CD4-positive, CD25-positive, alpha-beta regulatory T cell (primary cell): ENCODE measurements at regions not wholly inside any gene's neighbourhood (a gene's known extent, or its start where the extent isn't known, plus 50 kb on each side); places are given as distances from the start of the nearest gene placed in this dataset.
A peak's percentile ranks its signal among the peaks of the same experiment; 100 is the strongest.

Source experiments
- ATAC-seq, 2 donors: fragments of 150-1000 bp; cut with Tn5 transposase; one replicate each; pipeline ENCODE4 v1.10.0; 2021; ENCODE audit warnings: low read depth in 2 of 2, moderate number of reproducible peaks in 2 of 2, moderate library complexity in 1 of 2
- DNase-seq, 3 donors: peaks; one replicate each; pipeline versions ENCODE4 v3.0.0 to v3.0.0-alpha.2; 2012 to 2022; ENCODE audit warnings: mixed read lengths in 1 of 3
- H3K27ac ChIP-seq: one replicate; pipeline ENCODE4 v1.7.0; 2013; ENCODE audit warnings: mild to moderate bottlenecking, low read length; ENCODE audit not compliant: insufficient read depth, poor library complexity, severe bottlenecking
- H3K27me3 ChIP-seq: one replicate; pipeline ENCODE4 v1.7.0; 2013; ENCODE audit warnings: low read length; ENCODE audit not compliant: control insufficient read depth, insufficient read depth
- H3K36me3 ChIP-seq: one replicate; pipeline ENCODE4 v1.7.0; 2013; ENCODE audit warnings: mild to moderate bottlenecking, low read length, moderate library complexity; ENCODE audit not compliant: control insufficient read depth, insufficient read depth
- H3K4me1 ChIP-seq: 2 replicates; pipeline ENCODE4 v1.7.0; 2013; ENCODE audit warnings: mild to moderate bottlenecking, low read length; ENCODE audit not compliant: insufficient read depth, control insufficient read depth, poor library complexity, severe bottlenecking
- H3K4me3 ChIP-seq: one replicate; pipeline ENCODE4 v1.7.0; 2013; ENCODE audit warnings: low read depth, mild to moderate bottlenecking, low read length, moderate library complexity
- H3K9me3 ChIP-seq, 2 experiments: 1 replicate in 1 of 2; 2 replicates in 1 of 2; pipeline ENCODE4 v1.7.0; 2013; ENCODE audit warnings: low read length in 2 of 2, mild to moderate bottlenecking in 1 of 2, moderate library complexity in 1 of 2; ENCODE audit not compliant: control insufficient read depth in 2 of 2
- H3K27ac Mint-ChIP-seq, 3 donors: one replicate each; pipeline ENCODE4 v1.8.0; 2020 to 2022; ENCODE audit warnings: mild to moderate bottlenecking in 3 of 3, mixed read lengths in 3 of 3, moderate library complexity in 2 of 3
- H3K27me3 Mint-ChIP-seq: one replicate; pipeline ENCODE4 v1.8.0; 2022; ENCODE audit warnings: mild to moderate bottlenecking, mixed read lengths
- H3K36me3 Mint-ChIP-seq: one replicate; pipeline ENCODE4 v1.8.0; 2020; ENCODE audit warnings: mixed read lengths
- H3K4me1 Mint-ChIP-seq, 4 donors: one replicate each; pipeline ENCODE4 v1.8.0; 2020 to 2022; ENCODE audit warnings: mixed read lengths in 4 of 4, mild to moderate bottlenecking in 1 of 4
- H3K4me3 Mint-ChIP-seq, 4 donors: one replicate each; pipeline ENCODE4 v1.8.0; 2020 to 2022; ENCODE audit warnings: mild to moderate bottlenecking in 4 of 4, mixed read lengths in 4 of 4, moderate library complexity in 3 of 4
- H3K9me3 Mint-ChIP-seq, 7 donors: one replicate each; pipeline ENCODE4 v1.8.0; 2020 to 2022; ENCODE audit warnings: mixed read lengths in 7 of 7, mild to moderate bottlenecking in 3 of 7, moderate library complexity in 2 of 7

DNA sequence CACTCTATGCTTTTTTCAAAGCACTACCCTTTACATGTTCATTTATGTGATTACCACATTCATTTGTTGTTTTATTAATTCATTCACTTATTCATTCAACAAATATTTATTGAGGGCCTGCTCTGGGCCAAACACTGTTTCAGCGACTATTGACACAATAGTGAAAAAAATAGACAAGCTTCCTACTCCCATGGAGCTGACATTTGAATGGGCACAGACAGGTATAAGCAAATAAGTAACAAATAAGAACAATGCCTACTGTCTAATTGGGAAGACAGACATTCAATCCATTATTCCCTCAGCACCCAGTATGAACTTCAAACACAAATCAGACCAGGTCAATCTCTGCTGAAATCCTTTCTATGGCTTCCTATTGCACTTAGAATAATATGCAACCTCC, 156.9 kb upstream of the NR3C1 start:
- DNase-seq (no peak), ATAC-seq (no peak)
- Histone ChIP-seq H3K4me1 (no peaks in the 10 kb centered on the region), H3K36me3 (no peaks in the 10 kb centered on the region), H3K4me3 (no peak overlapping the region), H3K27me3 (no peaks in the 10 kb centered on the region), H3K9me3 (no peaks in the 10 kb centered on the region), H3K27ac (no peak overlapping the region)
- Mint-ChIP-seq H3K4me1 (peaks cover 0 to 2% (median 0%) of the 10 kb centered on the region in 4 donors), H3K9me3 (no peaks in the 10 kb centered on the region), H3K4me3 (no peak overlapping the region), H3K27ac (no peak overlapping the region), H3K27me3 (no peaks in the 10 kb centered on the region), H3K36me3 (no peaks in the 10 kb centered on the region)

DNA sequence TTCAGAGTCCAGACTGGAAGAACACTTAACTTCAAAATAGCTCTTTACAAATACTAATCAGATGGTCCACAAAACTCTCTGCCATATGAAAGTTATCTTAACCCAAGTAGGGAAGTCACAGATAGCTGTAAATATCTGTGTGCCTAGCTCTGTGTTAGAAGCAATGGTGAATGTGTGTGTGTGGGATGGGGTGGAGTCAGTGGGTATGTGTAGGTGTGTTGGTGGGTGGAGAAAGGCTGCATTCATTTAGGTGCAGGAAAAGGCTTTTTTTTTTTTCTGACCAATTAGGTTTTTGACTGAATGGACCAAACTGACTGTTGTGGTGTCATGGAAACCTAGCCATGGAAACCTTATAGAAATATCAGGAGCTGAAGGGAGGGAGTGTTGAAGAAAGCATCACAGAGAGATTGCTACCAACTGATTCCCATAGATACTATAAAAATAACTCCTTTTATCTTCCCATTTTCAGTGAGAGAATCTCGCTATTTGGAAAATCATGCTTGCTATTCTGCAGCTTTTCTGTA, 156.2 kb upstream of the NR3C1 start:
- no peak for ATAC-seq
- Mint-ChIP-seq H3K27me3 (no peaks in the 10 kb centered on the region), H3K27ac (no peak overlapping the region), H3K4me1 (peaks cover 0 to 2% (median 0%) of the 10 kb centered on the region in 4 donors), H3K4me3 (no peak overlapping the region), H3K36me3 (no peaks in the 10 kb centered on the region), H3K9me3 (no peaks in the 10 kb centered on the region)
- Histone ChIP-seq H3K27me3 (no peaks in the 10 kb centered on the region), H3K9me3 (no peaks in the 10 kb centered on the region), H3K4me1 (no peaks in the 10 kb centered on the region), H3K4me3 (no peak overlapping the region), H3K27ac (no peak overlapping the region), H3K36me3 (no peaks in the 10 kb centered on the region)
- no peak for DNase-seq

GRCh38 chr5:143558048-143558447, 154.6 kb upstream of the NR3C1 start:
- H3K4me1 ChIP-seq, result no peaks in the 10 kb centered on the region
- Mint-ChIP-seq H3K36me3 (no peaks in the 10 kb centered on the region), H3K4me3 (no peak overlapping the region), H3K27me3 (peaks cover 5% of the 10 kb centered on the region), H3K4me1 (peaks cover 0 to 2% (median 0%) of the 10 kb centered on the region in 4 donors), H3K9me3 (no peaks in the 10 kb centered on the region), H3K27ac (no peak overlapping the region)
- no peaks in the 10 kb centered on the region for H3K27me3 ChIP-seq
- ATAC-seq, result no peak
- no peak for DNase-seq
- no peaks in the 10 kb centered on the region for H3K9me3 ChIP-seq
- no peak overlapping the region for H3K27ac ChIP-seq
- no peak overlapping the region for H3K4me3 ChIP-seq
- no peaks in the 10 kb centered on the region for H3K36me3 ChIP-seq

DNA sequence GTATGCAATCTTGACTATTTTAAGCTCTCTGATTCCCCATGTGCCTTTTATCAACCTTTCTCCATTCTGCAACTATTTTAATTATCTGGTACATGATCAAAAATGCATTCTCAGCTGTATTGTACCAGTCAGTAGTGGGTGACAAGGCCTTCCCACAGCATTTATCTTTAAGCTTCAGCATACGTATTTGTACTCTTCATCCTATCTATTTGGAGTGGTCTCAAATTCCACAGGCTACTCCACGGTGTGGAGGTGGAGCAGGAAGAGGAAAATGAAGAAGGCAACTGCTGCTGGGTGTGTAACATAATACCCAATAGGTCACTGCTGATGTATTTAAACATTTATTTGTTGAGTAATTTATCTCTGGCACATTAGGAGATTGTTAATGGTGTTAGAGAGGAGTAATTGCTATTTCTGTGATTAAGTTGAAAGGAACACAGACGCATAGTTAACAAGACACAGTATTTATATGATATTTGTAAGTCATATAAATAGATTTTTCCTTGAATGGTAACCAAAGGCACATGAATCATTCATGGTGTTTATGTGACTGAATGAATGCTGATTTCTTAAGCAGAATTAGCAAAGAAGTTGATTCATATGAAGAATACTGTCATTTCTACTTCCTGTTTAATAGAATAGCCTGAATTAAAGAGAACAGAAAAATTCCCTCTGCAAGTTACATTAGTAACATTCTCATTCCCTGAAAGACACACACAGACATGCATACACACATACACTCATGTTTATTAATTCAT, 153.8 kb upstream of the NR3C1 start:
- no peak overlapping the region for H3K4me3 Mint-ChIP-seq
- no peak for ATAC-seq

DNA sequence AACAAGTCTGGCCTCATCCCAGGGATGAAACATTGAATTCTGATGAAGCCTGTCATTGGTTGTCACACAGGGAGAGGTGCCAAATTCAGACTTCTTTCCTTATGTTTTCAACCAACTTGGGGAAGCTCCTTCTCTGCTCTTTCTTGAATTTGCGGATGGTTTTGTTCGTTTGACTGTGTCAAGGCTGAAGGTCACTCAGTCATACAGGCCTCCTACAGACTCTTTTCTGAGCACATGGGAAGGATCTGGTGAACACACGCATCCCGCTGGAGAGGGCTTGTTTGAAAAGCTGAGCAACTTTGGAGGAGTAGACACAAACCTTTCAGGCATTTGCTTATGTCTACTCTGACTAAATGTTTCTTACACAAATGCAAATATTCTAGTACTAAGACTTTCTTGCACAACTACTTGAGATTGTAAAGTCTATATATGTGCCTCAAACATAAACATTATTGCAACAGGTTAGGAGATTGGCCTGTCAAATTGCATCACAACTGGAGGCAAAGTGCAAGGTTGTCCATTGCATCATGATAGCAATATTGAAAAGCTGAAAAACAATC, 151.5 kb upstream of the NR3C1 start:
- DNase-seq (no peak), ATAC-seq (no peak)
- peaks cover 13% of the 10 kb centered on the region for H3K27me3 Mint-ChIP-seq
- no peaks in the 10 kb centered on the region for H3K9me3 Mint-ChIP-seq
- no peaks in the 10 kb centered on the region for H3K4me1 ChIP-seq
- H3K27ac Mint-ChIP-seq, result no peak overlapping the region
- H3K36me3 Mint-ChIP-seq, result no peaks in the 10 kb centered on the region
- H3K4me3 Mint-ChIP-seq, result no peak overlapping the region
- H3K4me3 ChIP-seq, result no peak overlapping the region
- H3K27me3 ChIP-seq, result peaks cover 6% of the 10 kb centered on the region
- H3K4me1 Mint-ChIP-seq, result peaks cover 0 to 5% (median 1%) of the 10 kb centered on the region in 4 donors
- H3K27ac ChIP-seq, result no peak overlapping the region
- no peaks in the 10 kb centered on the region for H3K9me3 ChIP-seq
- no peaks in the 10 kb centered on the region for H3K36me3 ChIP-seq

More for the DNA sequence above, 153.8 kb upstream of the NR3C1 start:
- Histone ChIP-seq H3K4me1 (no peaks in the 10 kb centered on the region), H3K4me3 (no peak overlapping the region), H3K9me3 (no peaks in the 10 kb centered on the region), H3K27me3 (no peaks in the 10 kb centered on the region), H3K36me3 (no peaks in the 10 kb centered on the region), H3K27ac (no peak overlapping the region)
- Mint-ChIP-seq H3K27me3 (peaks cover 5% of the 10 kb centered on the region), H3K9me3 (no peaks in the 10 kb centered on the region), H3K4me1 (peaks cover 0 to 5% (median 1%) of the 10 kb centered on the region in 4 donors), H3K27ac (peak overlapping the region in 1 of 3 donors; percentile 29), H3K36me3 (no peaks in the 10 kb centered on the region)
- peak in 1 of 3 donors; percentile 13 for DNase-seq

DNA sequence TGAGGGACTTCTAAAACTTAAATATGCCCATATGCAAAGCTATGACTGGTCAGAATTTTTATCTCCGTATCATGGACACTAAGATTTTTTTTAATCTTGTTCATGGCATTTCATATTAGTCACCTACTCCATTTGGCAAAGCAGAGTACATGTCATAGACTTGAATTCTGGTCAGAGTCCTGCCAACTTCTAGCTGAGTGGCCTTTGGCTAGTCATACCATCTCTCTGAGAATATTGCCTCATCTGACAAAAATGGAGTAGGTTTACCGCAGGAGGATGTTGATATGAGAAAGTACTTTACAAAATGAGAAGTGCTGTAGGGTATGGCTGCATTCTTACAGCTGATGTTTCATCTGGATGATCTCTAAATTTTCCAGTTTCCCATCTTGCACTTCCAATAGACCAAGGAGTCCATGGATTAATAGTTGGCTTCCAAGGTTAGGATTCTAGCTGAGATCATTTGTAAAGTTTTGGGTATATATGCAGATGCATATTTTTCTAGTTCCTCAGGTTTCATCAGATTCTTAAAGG, 150.8 kb upstream of the NR3C1 start:
- ATAC-seq, result no peak
- Mint-ChIP-seq H3K36me3 (no peaks in the 10 kb centered on the region), H3K27me3 (peaks cover 13% of the 10 kb centered on the region), H3K9me3 (peaks cover 0 to 3% (median 0%) of the 10 kb centered on the region in 7 donors), H3K4me1 (peaks cover 0 to 5% (median 1%) of the 10 kb centered on the region in 4 donors), H3K4me3 (no peak overlapping the region), H3K27ac (no peak overlapping the region)
- Histone ChIP-seq H3K27ac (no peak overlapping the region), H3K4me3 (no peak overlapping the region), H3K4me1 (no peaks in the 10 kb centered on the region), H3K9me3 (no peaks in the 10 kb centered on the region), H3K27me3 (peaks cover 6% of the 10 kb centered on the region), H3K36me3 (no peaks in the 10 kb centered on the region)
- no peak for DNase-seq

GRCh38 chr5:143552680-143553079, 149.2 kb upstream of the NR3C1 start:
- peaks cover 6% of the 10 kb centered on the region for H3K27me3 ChIP-seq
- H3K4me1 ChIP-seq, result no peaks in the 10 kb centered on the region
- Mint-ChIP-seq H3K9me3 (peaks cover 0 to 6% (median 0%) of the 10 kb centered on the region in 7 donors), H3K4me1 (peaks cover 0 to 5% (median 1%) of the 10 kb centered on the region in 4 donors), H3K27ac (no peak overlapping the region), H3K36me3 (no peaks in the 10 kb centered on the region), H3K4me3 (no peak overlapping the region), H3K27me3 (peaks cover 18% of the 10 kb centered on the region)
- no peaks in the 10 kb centered on the region for H3K36me3 ChIP-seq
- no peak overlapping the region for H3K27ac ChIP-seq
- H3K4me3 ChIP-seq, result no peak overlapping the region
- no peak for DNase-seq
- ATAC-seq, result no peak
- no peaks in the 10 kb centered on the region for H3K9me3 ChIP-seq
